Stomach (tissue), 8 donors: ENCODE measurements at regions not wholly inside any gene's neighbourhood (a gene's known extent, or its start where the extent isn't known, plus 50 kb on each side); places are given as distances from the start of the nearest gene placed in this dataset.
A peak's percentile ranks its signal among the peaks of the same experiment; 100 is the strongest.

ENCODE experiments used
- DNase-seq, 2 donors: peaks; one replicate each; pipeline versions ENCODE4 v3.0.0 to v3.0.0-alpha.2; 2013 to 2019
- H3K27ac ChIP-seq, 5 donors: fragments of 200-600 bp in 4 of 5; sonication (generic) in 4 of 5; one replicate each; pipeline ENCODE4 v1.5.1; 2013 to 2019; ENCODE audit warnings: mild to moderate bottlenecking in 1 of 5, moderate library complexity in 1 of 5
- H3K27me3 ChIP-seq, 3 donors: fragments of 200-600 bp; sonication (generic); one replicate each; pipeline ENCODE4 v1.5.1; 2017 to 2019; ENCODE audit warnings: mixed run types in 1 of 3
- H3K36me3 ChIP-seq, 4 donors: fragments of 200-600 bp; sonication (generic); 1 replicate in 3 of 4; 2 replicates in 1 of 4; pipeline ENCODE4 v1.5.1; 2016 to 2019
- H3K4me1 ChIP-seq, 4 donors: fragments of 200-600 bp; sonication (generic); one replicate each; pipeline ENCODE4 v1.5.1; 2016 to 2019
- H3K4me3 ChIP-seq, 4 donors: fragments of 200-600 bp; sonication (generic) in 3 of 4; one replicate each; pipeline ENCODE4 v1.5.1; 2016 to 2019; ENCODE audit warnings: mild to moderate bottlenecking in 1 of 4
- H3K9me3 ChIP-seq, 4 donors: fragments of 200-600 bp; sonication (generic); one replicate each; pipeline ENCODE4 v1.5.1; 2016 to 2019
- CTCF ChIP-seq, 7 experiments: fragments of 450-650 bp in 4 of 7; fragments of 200-600 bp in 3 of 7; sonication (generic) in 3 of 7; IDR thresholded peaks; one replicate each; pipeline ENCODE4 v1.5.1; 2016 to 2019; ENCODE audit warnings: antibody characterized with exemption in 7 of 7, control low read depth in 2 of 7, mild to moderate bottlenecking in 1 of 7
- EP300 ChIP-seq: sonication (generic); formaldehyde crosslinking; IDR thresholded peaks from one replicate; pipeline ENCODE4 v1.6.1; 2017; ENCODE audit warnings: antibody characterized with exemption
- POLR2A ChIP-seq, 4 donors: fragments of 450-650 bp; IDR thresholded peaks; one replicate each; pipeline ENCODE4 v1.6.1; 2016; ENCODE audit warnings: antibody characterized with exemption in 4 of 4, control low read depth in 2 of 4, mild to moderate bottlenecking in 1 of 4, moderate library complexity in 1 of 4
- POLR2AphosphoS5 ChIP-seq, 3 donors: sonication (generic); formaldehyde crosslinking; IDR thresholded peaks; one replicate each; pipeline ENCODE4 v1.6.1; 2016; ENCODE audit warnings: antibody characterized with exemption in 3 of 3
- WGBS, 5 donors: extraction: QIAGEN DNeasy Blood & Tissue Kit in 3 of 5; methylation state at CpG; one replicate each; pipeline versions ENCODE4 v1.1.5 to v1.1.7; 2013 to 2018; 5-methylcytosine and 5-hydroxymethylcytosine counted together
- intact Hi-C: fragments of 100-400 bp; cut with DNase I; formaldehyde crosslinking; loops from one replicate; pipeline ENCODE4 v1.15.1; 2023; ENCODE audit warnings: low total_unique reads
- donor health status: healthy with polysubstance abuse.
- donor health status: Bipolar disorder and iron deficiency.
- donor health status: healthy.

GRCh38 chr6:139766796-139767195, 392.3 kb upstream of the CITED2 start:
- Histone ChIP-seq H3K4me3 (no peak overlapping the region), H3K27ac (no peak overlapping the region), H3K36me3 (no peaks in the 10 kb centered on the region), H3K27me3 (no peaks in the 10 kb centered on the region), H3K4me1 (peaks cover 0 to 29% (median 19%) of the 10 kb centered on the region in 4 donors), H3K9me3 (no peaks in the 10 kb centered on the region)
- TF ChIP-seq POLR2AphosphoS5 (IDR thresholded peaks at IDR 0.05) (no peak), EP300 (no peak), CTCF (IDR thresholded peaks at IDR 0.05) (no peak), POLR2A (IDR thresholded peaks at IDR 0.05) (no peak)
- DNase-seq: no peak
- 89 to 94% (median 93%) methylated on average over 2 of the region's 2 CpGs for WGBS, 5 donors
- intact Hi-C loops: no loop called here

GRCh38 chr6:139765825-139766285, 391.4 kb upstream of the CITED2 start:
- H3K4me3 ChIP-seq: no peak overlapping the region
- TF ChIP-seq POLR2A (IDR thresholded peaks at IDR 0.05) (no peak), EP300 (no peak), CTCF (IDR thresholded peaks at IDR 0.05) (no peak), POLR2AphosphoS5 (IDR thresholded peaks at IDR 0.05) (peak in 2 of 3 donors; percentile 44 to 48)
- peak in 1 of 2 donors; percentile 53 for DNase-seq
- no peaks in the 10 kb centered on the region for H3K36me3 ChIP-seq
- no peaks in the 10 kb centered on the region for H3K27me3 ChIP-seq
- peak overlapping the region in 3 of 5 donors; percentile 56 to 82 (median 76) for H3K27ac ChIP-seq
- H3K9me3 ChIP-seq: no peaks in the 10 kb centered on the region
- peaks cover 0 to 29% (median 19%) of the 10 kb centered on the region in 4 donors for H3K4me1 ChIP-seq
- 8 to 40% (median 28%) methylated on average over 2 of the region's 2 CpGs for WGBS, 5 donors
- intact Hi-C loops: no loop called here

- Histone ChIP-seq H3K9me3 (no peaks in the 10 kb centered on the region), H3K27me3 (no peaks in the 10 kb centered on the region), H3K36me3 (no peaks in the 10 kb centered on the region), H3K27ac (peak overlapping the region in 4 of 5 donors; percentile 47 to 82 (median 66)), H3K4me1 (peaks cover 0 to 29% (median 19%) of the 10 kb centered on the region in 4 donors), H3K4me3 (no peak overlapping the region)
- intact Hi-C loops: no loop called here
- DNase-seq: peak in 1 of 2 donors; percentile 70
- WGBS, 5 donors: 34 to 78% (median 71%) methylated on average over 2 of the region's 2 CpGs
- TF ChIP-seq EP300: no peak
- TF ChIP-seq CTCF (IDR thresholded peaks at IDR 0.05): no peak
- TF ChIP-seq POLR2A (IDR thresholded peaks at IDR 0.05): no peak
- peak in 1 of 3 donors; percentile 71 for TF ChIP-seq POLR2AphosphoS5 (IDR thresholded peaks at IDR 0.05)
These were observed 390.1 kb upstream of the CITED2 start for GRCh38 chr6:139764498-139764986.

GRCh38 chr6:139763468-139764210, 389.2 kb upstream of the CITED2 start:
- Histone ChIP-seq H3K27ac (peak overlapping the region in 4 of 5 donors; percentile 47 to 82 (median 66)), H3K4me3 (no peak overlapping the region), H3K27me3 (no peaks in the 10 kb centered on the region), H3K36me3 (no peaks in the 10 kb centered on the region), H3K4me1 (peaks cover 0 to 29% (median 19%) of the 10 kb centered on the region in 4 donors), H3K9me3 (no peaks in the 10 kb centered on the region)
- WGBS, 5 donors: 65 to 82% (median 77%) methylated on average over 4 of the region's 4 CpGs
- DNase-seq: no peak
- intact Hi-C loops: no loop called here
- TF ChIP-seq CTCF (IDR thresholded peaks at IDR 0.05) (no peak), EP300 (no peak), POLR2AphosphoS5 (IDR thresholded peaks at IDR 0.05) (no peak), POLR2A (IDR thresholded peaks at IDR 0.05) (no peak)
